Epithelial cell of prostate (primary cell): ENCODE measurements at regions not wholly inside any gene's neighbourhood (a gene's known extent, or its start where the extent isn't known, plus 50 kb on each side); places are given as distances from the start of the nearest gene placed in this dataset.

Experiments used
- DNase-seq: peaks from one replicate; pipeline ENCODE4 v3.0.0-alpha.2; 2011; ENCODE audit warnings: low read depth, low spot score
- H3K27ac ChIP-seq: fragments of 450-650 bp; 2 replicates; pipeline ENCODE4 v1.5.1; 2017; ENCODE audit warnings: mild to moderate bottlenecking

- DNase-seq = no peak
- H3K27ac ChIP-seq = no peak overlapping the region
Observed at GRCh38 chr3:180278583-180279188, 241.9 kb upstream of the PEX5L start.

- no peak overlapping the region for H3K27ac ChIP-seq
- DNase-seq = peak; percentile 31
Observed at GRCh38 chr3:180280555-180280954, 243.8 kb upstream of the PEX5L start.

DNA sequence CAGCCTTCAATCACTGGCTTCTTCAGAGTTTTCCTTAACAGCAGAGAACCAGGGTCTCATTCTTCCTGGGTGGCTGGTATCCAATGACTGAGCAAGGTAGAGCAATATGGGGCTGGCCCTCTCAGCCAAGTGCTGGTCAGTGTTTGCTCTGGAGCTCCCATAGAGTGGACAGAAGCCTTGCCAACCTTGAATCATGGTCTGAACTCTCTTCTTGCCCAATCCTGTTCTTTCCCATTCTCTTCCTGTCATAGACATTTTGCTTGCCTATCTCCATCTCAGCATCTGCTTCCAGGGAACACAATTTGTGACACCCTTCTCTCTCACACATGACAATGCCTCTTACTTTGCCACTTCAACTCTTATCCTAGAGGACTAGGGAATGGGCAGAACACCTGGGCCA, 245.6 kb upstream of the PEX5L start:
- H3K27ac ChIP-seq = no peak overlapping the region
- DNase-seq = no peak

- no peak for DNase-seq
- no peak overlapping the region for H3K27ac ChIP-seq
Observed at GRCh38 chr3:180283251-180283650, 246.5 kb upstream of the PEX5L start.

DNA sequence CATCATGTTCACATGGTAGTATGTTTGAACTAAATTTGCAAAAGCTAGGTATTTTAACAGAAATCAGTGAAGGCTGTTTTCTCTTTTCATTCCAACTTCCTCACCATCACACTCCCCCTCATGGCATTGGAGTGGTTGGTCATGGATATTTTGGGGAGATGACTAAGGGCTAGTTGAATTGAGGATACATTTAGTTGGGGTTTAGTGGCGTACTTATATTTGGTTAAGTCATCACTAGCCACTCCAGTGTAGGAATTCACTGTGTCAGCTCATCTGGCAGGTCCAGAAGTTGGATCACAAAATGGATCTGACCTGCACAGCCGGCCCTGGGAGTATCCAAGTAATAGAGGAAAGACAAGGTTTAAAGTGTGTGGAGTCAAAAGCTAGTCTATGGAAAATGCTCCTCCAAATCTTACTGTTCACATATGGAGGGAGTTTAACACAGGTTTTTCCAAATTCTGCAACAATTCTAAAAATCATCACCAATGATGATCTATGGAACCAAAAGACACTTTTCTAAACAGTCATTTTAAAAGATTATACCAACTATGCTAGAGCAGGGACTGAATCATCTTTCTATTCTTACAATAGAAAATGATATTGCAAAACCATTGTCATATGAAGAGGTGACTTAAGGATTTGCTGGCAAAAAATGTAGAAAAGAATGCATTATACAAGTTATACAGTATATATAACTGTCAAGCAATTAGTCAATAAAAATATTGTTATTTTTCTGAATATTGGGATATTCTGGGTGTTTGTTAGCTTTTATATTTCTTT, 247.8 kb upstream of the PEX5L start:
- no peak for DNase-seq
- H3K27ac ChIP-seq = peak overlapping the region; percentile 21

GRCh38 chr3:180287703-180288102, 251.0 kb upstream of the PEX5L start:
- no peak overlapping the region for H3K27ac ChIP-seq
- no peak for DNase-seq

- H3K27ac ChIP-seq = no peak overlapping the region
- no peak for DNase-seq
Observed at GRCh38 chr3:180288816-180289215, 252.1 kb upstream of the PEX5L start.

- no peak for DNase-seq
Observed at GRCh38 chr3:180290300-180290699, 253.6 kb upstream of the PEX5L start.

GRCh38 chr3:180294282-180295027, 257.7 kb upstream of the PEX5L start:
- H3K27ac ChIP-seq = no peak overlapping the region
- no peak for DNase-seq

More at GRCh38 chr3:180290300-180290699, 253.6 kb upstream of the PEX5L start:
- no peak overlapping the region for H3K27ac ChIP-seq

DNA sequence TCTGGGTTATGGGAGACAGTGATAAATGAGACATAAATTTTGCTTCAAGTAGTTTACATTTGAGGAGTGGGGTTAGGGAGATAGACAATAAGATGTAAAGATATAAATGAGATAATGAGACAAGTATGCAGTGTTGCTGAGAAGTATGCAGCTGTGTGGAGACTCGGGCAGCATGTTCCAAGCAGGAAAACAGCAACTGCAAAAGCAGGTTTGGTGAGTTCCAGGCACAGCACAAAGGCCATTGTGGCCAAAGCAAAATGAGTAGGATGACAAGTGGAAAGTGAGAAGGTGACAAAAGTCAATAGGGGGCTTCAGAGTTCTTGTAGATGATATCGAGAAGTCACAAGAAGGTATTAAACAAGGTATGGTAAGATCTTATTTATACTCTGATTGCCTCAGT, 259.1 kb upstream of the PEX5L start:
- no peak for DNase-seq
- H3K27ac ChIP-seq = peak overlapping the region; percentile 7

DNA sequence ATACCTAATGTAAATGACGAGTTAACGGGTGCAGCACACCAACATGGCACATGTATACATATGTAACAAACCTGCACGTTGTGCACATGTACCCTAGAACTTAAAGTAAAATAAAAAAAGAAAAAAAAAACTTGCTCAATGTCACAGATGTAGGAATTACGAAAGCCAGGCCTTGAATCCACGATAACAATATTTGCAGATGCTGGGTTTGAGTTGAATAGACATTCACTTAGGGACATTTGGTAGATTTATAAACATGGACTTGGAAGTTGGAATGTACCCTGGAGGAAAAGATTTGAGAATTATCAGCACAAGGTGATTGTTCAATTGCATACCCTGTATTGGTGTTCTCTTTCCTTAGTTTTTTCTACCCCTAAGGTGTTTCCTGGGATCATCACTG, 260.2 kb upstream of the PEX5L start:
- no peak for DNase-seq
- no peak overlapping the region for H3K27ac ChIP-seq

- peak overlapping the region; percentile 7 for H3K27ac ChIP-seq
Observed at GRCh38 chr3:180306155-180306554, 269.4 kb upstream of the PEX5L start.

DNA sequence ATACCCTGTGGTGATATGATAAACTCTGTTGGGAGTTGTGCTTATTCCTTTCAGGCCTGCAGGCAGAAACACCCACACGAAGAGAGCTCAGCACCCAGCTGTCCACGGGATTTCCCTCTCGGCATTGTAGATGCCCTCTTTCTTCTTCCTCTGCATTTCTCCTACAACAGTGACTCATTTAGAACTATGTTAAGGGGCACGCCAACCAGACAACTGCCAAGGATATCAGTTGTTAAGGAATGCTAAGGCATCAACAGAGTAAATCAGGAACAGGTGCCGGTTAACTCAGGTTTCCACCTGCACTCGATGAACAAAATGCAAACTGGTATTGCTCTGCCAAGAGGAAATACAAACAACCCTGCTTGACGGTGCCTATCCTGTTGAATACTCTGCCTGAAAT, 270.0 kb upstream of the PEX5L start:
- no peak for DNase-seq
- peak overlapping the region; percentile 7 for H3K27ac ChIP-seq

More at GRCh38 chr3:180306155-180306554, 269.4 kb upstream of the PEX5L start:
- DNase-seq = no peak

- no peak for DNase-seq
- no peak overlapping the region for H3K27ac ChIP-seq
Observed at GRCh38 chr3:180311242-180311641, 274.5 kb upstream of the PEX5L start.

GRCh38 chr3:180316321-180316720, 279.6 kb upstream of the PEX5L start:
- DNase-seq = no peak
- H3K27ac ChIP-seq = no peak overlapping the region

DNA sequence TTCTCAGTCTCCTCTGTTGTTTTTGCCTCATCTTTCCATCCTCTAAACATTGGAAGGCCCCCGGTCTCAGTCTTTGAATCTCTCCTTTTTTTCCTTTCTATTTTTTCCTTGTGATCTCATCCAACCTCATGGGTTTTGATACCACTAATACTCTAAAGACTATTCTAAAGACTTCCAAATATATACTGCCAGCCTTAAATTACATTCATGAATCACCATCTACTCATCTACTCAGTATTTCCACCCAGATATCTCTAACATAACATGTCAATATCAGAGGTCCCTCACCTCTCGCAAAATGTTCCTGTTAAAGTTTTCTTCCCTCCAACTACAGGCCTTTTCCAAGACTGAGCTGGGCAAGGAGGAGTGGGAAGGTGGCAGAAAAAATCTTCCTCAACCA, 282.5 kb upstream of the TTC14 start:
- no peak overlapping the region for H3K27ac ChIP-seq
- DNase-seq = no peak

- no peak for DNase-seq
- H3K27ac ChIP-seq = no peak overlapping the region
Observed at GRCh38 chr3:180320631-180321030, 281.3 kb upstream of the TTC14 start.

DNA sequence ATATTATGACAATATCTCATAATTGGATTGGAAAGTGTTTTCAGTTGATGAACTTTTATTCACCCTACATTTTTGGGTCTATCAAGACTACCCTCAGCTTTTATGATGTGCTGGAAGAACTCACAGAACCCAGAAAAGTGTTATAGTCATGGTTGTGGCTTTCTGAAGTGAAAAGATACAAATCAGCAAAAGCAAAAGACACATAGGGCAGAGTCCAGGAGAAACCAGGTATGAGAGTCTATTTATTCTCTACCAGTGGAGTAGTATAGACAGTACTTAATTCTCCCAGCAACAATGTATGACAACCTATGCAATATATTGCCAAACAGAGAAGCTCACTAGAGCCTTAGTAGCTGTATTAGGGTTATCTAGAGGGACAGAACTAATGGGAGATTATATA, 280.4 kb upstream of the TTC14 start:
- no peak for DNase-seq
- no peak overlapping the region for H3K27ac ChIP-seq

- DNase-seq = no peak
Observed at GRCh38 chr3:180322829-180323228, 279.1 kb upstream of the TTC14 start.

DNA sequence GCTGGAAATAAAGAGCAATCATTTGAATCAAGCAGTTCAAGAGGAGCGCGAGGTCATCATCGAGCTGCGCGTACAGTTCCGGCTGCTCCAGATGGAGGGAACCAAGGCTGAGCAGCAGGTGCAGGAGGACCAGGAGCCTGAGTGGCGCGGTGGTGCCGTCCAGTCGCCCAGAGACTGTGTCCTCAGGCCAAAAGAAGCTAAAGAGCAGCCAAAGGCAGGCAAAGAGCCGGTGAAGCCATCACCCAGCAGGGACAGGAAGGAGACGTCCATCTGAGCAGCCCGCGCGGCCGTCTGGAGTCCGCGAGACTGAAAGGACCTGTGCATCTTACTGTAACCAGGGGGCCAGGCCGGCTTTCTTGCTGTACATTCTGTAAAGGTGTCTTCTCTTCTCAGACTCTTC, 277.2 kb upstream of the TTC14 start:
- H3K27ac ChIP-seq = no peak overlapping the region
- no peak for DNase-seq

More at GRCh38 chr3:180322829-180323228, 279.1 kb upstream of the TTC14 start:
- no peak overlapping the region for H3K27ac ChIP-seq

GRCh38 chr3:180325533-180325932, 276.4 kb upstream of the TTC14 start:
- DNase-seq = no peak
- no peak overlapping the region for H3K27ac ChIP-seq
